ENCODE measurements at regions not wholly inside any gene's neighbourhood (a gene's known extent, or its start where the extent isn't known, plus 50 kb on each side); places are given as distances from the start of the nearest gene placed in this dataset.

DNA sequence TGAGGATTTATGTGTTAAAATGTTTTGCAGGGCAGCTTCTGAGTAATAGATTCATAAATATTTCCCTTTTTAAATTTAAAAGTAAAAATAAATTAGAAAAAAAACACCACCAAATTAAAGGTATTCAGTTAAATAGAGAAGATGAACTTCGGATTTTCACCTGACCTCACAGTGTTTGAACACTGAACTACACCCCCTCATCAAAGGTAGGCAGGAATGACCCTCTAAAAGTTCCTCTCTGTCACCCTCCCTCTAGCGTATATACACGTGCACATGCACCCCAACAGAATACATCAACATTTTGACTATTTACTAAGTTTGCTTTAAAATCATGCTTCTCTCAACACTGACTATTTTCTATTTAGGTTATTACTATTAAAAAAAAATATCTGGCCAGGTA is 528.3 kb downstream of the QKI start:
- no peak overlapping the region for H2AK5ac ChIP-seq (ENCODE audit: low read depth, low read length)
- intact Hi-C loops (cut with micrococcal nuclease) (no loop called here), in situ Hi-C loops (cut with MboI; ENCODE audit: low sequenced_read_pairs) (no loop called here), dilution Hi-C loops (cut with HindIII; ENCODE audit: low sequenced_read_pairs, unreplicated experiment) (no loop called here)
- TF ChIP-seq FOS (IDR thresholded peaks at IDR 0.05; ENCODE audit: low read depth, low read length) (no peak), RCOR1 (IDR thresholded peaks at IDR 0.05; ENCODE audit: insufficient replicate concordance, low read length) (no peak)
- no peak overlapping the region for H3K14ac ChIP-seq (replicated peaks; ENCODE audit: low read depth, low read length)
- H2AK9ac ChIP-seq (replicated peaks; ENCODE audit: low read depth, low read length, poor library complexity), result no peak overlapping the region
- no peaks in the 10 kb centered on the region for H3K79me1 ChIP-seq (ENCODE audit: low read depth in 1 of 2, low read length in 2 of 2)
- H3K4me1 ChIP-seq (ENCODE audit: control insufficient read depth, insufficient read depth, low read length), result peaks cover 4% of the 10 kb centered on the region; the same call in 1 of the 2 replicates
- DNase-seq (no peak), ATAC-seq (ENCODE audit: low read depth) (no peak)
- no peak overlapping the region for H3K9ac ChIP-seq (ENCODE audit: low read depth, low read length)
- no peaks in the 10 kb centered on the region for H4K20me1 ChIP-seq (ENCODE audit: insufficient read depth, low read length)
- no peak overlapping the region for H2BK120ac ChIP-seq (ENCODE audit: low read depth, low read length)
- no CpG with 5 or more reads among the region's 3 CpGs for WGBS, 2 experiments (ENCODE audit: extremely low coverage in 2 of 2, insufficient read length in 1 of 2)
- no TSS peak for BruUV-seq (replicated peaks)
- no peak overlapping the region for H2AFZ ChIP-seq (replicated peaks; ENCODE audit: low read length, poor library complexity)
- H3K4me2 ChIP-seq (ENCODE audit: low read depth, low read length), result no peak overlapping the region
- H2BK15ac ChIP-seq (ENCODE audit: low read depth, low read length), result no peak overlapping the region
- H3K27ac ChIP-seq (ENCODE audit: insufficient read depth, low read length), result no peak overlapping the region
- no peaks in the 10 kb centered on the region for H3K36me3 ChIP-seq (ENCODE audit: control insufficient read depth, insufficient read depth, low read length)
- H4K8ac ChIP-seq (ENCODE audit: low read depth in 2 of 2, low read length in 2 of 2), result no peak overlapping the region
- no peak overlapping the region for H4K5ac ChIP-seq (ENCODE audit: low read depth, low read length)
- H4K91ac ChIP-seq (ENCODE audit: insufficient read depth, low read depth, low read length), result no peak overlapping the region
- no peak overlapping the region for H3K18ac ChIP-seq (ENCODE audit: low read depth, low read length)
- POLR2A ChIA-PET (ENCODE audit: unreplicated experiment), result no interaction called here
- H3K4ac ChIP-seq (ENCODE audit: low read depth, low read length), result no peak overlapping the region
- no peaks in the 10 kb centered on the region for H3K9me1 ChIP-seq (ENCODE audit: insufficient read depth, low read length)
- no peak overlapping the region for H2BK20ac ChIP-seq (ENCODE audit: low read depth, low read length)
- CTCF ChIA-PET, result no interaction called here
- H3K4me3 ChIP-seq (ENCODE audit: insufficient read depth, low read depth, low read length), result no peak overlapping the region
- no peaks in the 10 kb centered on the region for H3K27me3 ChIP-seq (ENCODE audit: control insufficient read depth, insufficient read depth, low read length)
- no peak overlapping the region for H3K23ac ChIP-seq (ENCODE audit: low read depth, low read length)
- H2BK5ac ChIP-seq (ENCODE audit: low read depth, low read length, poor library complexity, severe bottlenecking), result no peak overlapping the region
- no peak overlapping the region for H3K56ac ChIP-seq (ENCODE audit: extremely low read depth, insufficient read depth, low read length)
- H3K9me3 ChIP-seq (ENCODE audit: control insufficient read depth, insufficient read depth, low read length), result no peaks in the 10 kb centered on the region

All from IMR-90 (cell line).